ENCODE measurements at regions not wholly inside any gene's neighbourhood (a gene's known extent, or its start where the extent isn't known, plus 50 kb on each side); places are given as distances from the start of the nearest gene placed in this dataset.

DNA sequence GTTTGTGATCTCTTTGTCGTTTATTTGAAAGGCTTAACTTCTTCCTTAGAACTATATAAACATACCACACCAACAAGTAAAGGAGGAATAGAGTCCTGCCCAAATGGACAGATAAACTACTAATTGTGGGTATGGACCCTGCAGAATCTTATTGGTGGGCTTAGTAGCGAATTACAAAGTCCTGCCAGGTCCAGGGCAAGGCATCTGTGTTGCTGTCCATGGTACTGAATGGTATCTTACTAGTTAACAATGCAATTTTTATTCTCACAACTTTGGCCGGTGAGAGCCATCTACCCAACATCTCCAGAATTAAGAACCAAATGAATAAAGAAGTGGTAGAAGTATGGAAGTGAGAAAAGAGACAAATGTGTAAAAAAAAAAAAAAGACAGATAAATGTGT lies 1782.4 kb upstream of the WWC1 start:
- Mint-ChIP-seq H3K4me1 (ENCODE audit: low read depth) (no peaks in the 10 kb centered on the region), H3K9me3 (peaks cover 24% of the 10 kb centered on the region), H3K27me3 (ENCODE audit: low read depth) (no peaks in the 10 kb centered on the region), H3K36me3 (ENCODE audit: low read depth) (no peaks in the 10 kb centered on the region), H3K27ac (no peak overlapping the region), H3K4me3 (no peak overlapping the region)
- DNase-seq (ENCODE audit: low spot score) = no peak

GRCh38 chr5:166517976-166518375 lies 1773.5 kb upstream of the WWC1 start:
- Mint-ChIP-seq H3K27me3 (ENCODE audit: low read depth) (no peaks in the 10 kb centered on the region), H3K4me1 (ENCODE audit: low read depth) (no peaks in the 10 kb centered on the region), H3K4me3 (no peak overlapping the region), H3K36me3 (ENCODE audit: low read depth) (no peaks in the 10 kb centered on the region), H3K27ac (no peak overlapping the region), H3K9me3 (peaks cover 27% of the 10 kb centered on the region)
- no peak for DNase-seq (ENCODE audit: low spot score)

DNA sequence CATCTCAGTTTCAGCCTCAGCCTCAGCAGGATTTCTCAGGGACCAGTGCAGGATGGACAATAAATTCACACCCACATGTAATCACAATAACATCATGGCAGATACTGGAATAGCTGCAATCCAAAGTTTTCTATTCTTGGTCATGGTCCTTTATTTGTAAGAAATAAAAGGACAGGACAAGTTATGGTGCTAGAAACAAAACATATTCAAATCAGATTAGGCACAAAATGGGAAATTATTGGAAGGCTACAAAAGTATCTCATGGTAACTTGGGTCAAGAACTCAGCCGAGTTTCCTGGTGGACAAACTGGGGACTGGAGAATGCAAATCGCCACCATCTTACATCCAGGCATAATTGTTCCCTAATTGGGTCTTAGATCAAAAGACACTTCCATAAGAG lies 1768.2 kb upstream of the WWC1 start:
- Mint-ChIP-seq H3K27ac (no peak overlapping the region), H3K27me3 (ENCODE audit: low read depth) (no peaks in the 10 kb centered on the region), H3K4me1 (ENCODE audit: low read depth) (no peaks in the 10 kb centered on the region), H3K9me3 (peaks cover 36% of the 10 kb centered on the region), H3K4me3 (no peak overlapping the region), H3K36me3 (ENCODE audit: low read depth) (no peaks in the 10 kb centered on the region)
- DNase-seq (ENCODE audit: low spot score) = no peak

DNA sequence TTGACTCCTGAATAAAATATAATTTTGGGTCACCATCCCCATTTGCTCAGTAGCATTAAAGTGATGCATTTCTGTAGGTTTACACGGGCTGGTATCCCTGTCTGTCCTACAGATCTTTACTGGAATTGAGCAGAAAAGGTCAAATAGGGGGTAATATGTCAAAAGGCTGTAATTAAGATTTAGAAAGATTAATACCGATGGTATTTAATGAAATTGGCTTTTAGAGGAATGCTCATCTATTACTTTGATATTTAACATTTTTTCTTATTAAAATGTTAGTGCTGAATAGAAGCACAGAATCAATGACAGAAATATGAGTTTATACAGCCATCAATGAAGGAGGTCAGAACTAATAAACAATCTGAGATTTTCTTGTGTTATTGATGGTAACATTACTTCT lies 1762.2 kb upstream of the WWC1 start:
- peaks cover 22% of the 10 kb centered on the region for H3K9me3 Mint-ChIP-seq
- H3K27me3 Mint-ChIP-seq (ENCODE audit: low read depth) = no peaks in the 10 kb centered on the region
- H3K36me3 Mint-ChIP-seq (ENCODE audit: low read depth) = no peaks in the 10 kb centered on the region
- H3K27ac Mint-ChIP-seq = no peak overlapping the region
- H3K4me3 Mint-ChIP-seq = no peak overlapping the region
- no peaks in the 10 kb centered on the region for H3K4me1 Mint-ChIP-seq (ENCODE audit: low read depth)
- DNase-seq (ENCODE audit: low spot score) = no peak

DNA sequence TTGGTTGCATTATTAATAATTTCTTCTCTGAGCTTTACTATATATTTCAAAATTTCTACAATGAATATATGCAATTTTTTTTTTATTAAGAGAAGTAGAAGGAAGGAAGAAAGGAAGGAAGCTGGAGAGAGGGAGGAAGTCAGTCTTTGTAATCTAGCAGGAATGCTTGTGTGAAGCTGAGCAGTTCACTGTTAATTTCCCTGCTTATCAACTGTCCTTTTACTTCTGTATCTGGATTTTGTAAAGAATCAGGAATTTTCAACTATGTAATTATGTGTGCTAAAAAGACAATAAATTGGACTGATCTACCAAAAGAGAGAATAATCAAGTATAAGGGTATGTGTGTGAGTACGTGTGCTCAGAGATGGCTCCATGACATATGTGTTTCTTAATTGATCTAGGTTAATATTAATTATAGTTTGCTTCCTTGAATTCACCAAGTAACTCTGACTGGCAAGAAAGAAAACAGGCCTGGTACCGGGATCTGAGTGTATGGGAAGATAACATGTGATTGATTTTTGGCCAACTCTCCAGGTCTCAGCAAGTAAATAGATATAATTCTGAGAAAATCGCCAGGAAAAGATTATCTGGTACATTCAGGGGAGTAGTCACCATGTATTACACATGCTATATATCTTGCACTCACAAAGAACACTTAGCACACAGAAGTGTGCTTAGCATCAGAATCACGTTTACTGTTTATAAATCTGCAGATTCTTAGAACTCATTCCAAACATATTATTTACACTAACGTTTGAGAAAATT lies 1758.8 kb upstream of the WWC1 start:
- no peak overlapping the region for H3K4me3 Mint-ChIP-seq
- peaks cover 10% of the 10 kb centered on the region for H3K9me3 Mint-ChIP-seq

GRCh38 chr5:166535641-166536040 lies 1755.8 kb upstream of the WWC1 start:
- no peaks in the 10 kb centered on the region for H3K4me1 Mint-ChIP-seq (ENCODE audit: low read depth)
- H3K27ac Mint-ChIP-seq = no peak overlapping the region
- no peaks in the 10 kb centered on the region for H3K27me3 Mint-ChIP-seq (ENCODE audit: low read depth)
- H3K9me3 Mint-ChIP-seq = peaks cover 13% of the 10 kb centered on the region
- no peak for DNase-seq (ENCODE audit: low spot score)
- no peaks in the 10 kb centered on the region for H3K36me3 Mint-ChIP-seq (ENCODE audit: low read depth)
- no peak overlapping the region for H3K4me3 Mint-ChIP-seq

More for the DNA sequence above, 1758.8 kb upstream of the WWC1 start:
- Mint-ChIP-seq H3K27ac (no peak overlapping the region), H3K4me1 (ENCODE audit: low read depth) (no peaks in the 10 kb centered on the region), H3K27me3 (ENCODE audit: low read depth) (no peaks in the 10 kb centered on the region), H3K36me3 (ENCODE audit: low read depth) (no peaks in the 10 kb centered on the region)
- no peak for DNase-seq (ENCODE audit: low spot score)

DNA sequence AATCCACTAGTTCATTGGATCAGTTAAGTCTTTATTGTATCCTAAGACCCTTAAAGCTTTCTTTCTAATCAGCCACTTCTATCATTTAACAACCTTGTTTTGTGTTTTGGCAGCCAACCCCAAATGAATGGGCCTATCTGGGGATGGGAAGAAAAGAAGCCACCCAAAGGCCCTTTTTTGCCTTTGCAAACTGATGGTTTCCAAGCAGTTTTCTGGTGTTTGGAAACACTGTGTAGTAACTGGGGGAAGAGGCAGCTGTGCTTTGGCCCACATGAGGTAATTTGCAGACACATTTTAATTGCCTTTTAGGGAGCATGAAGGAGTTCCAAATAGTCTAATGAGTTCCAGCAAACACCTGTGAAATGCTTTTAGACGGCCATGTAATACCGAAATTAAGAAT lies 1751.3 kb upstream of the WWC1 start:
- Mint-ChIP-seq H3K27ac (no peak overlapping the region), H3K9me3 (peaks cover 16% of the 10 kb centered on the region), H3K4me3 (no peak overlapping the region), H3K27me3 (ENCODE audit: low read depth) (no peaks in the 10 kb centered on the region), H3K36me3 (ENCODE audit: low read depth) (no peaks in the 10 kb centered on the region), H3K4me1 (ENCODE audit: low read depth) (no peaks in the 10 kb centered on the region)
- no peak for DNase-seq (ENCODE audit: low spot score)

DNA sequence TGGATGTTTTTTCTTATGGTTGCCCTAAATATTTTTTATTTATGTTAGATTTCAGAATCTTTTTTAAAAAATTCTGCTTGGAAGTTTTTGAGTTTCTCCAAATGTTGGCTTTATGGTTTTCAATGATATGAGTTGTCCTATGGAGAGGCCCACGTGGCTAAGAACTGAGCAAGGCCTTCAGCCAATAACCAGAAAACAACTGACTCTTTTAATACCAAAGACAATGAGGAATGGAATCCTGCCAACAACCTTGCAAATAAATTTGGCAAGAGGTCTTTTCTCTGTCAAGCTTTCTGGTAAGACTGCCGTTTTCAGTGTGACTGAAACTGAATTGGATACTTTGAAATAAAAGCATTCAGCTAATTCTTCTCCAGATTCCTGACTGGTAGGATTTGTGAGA lies 1740.1 kb upstream of the WWC1 start:
- no peak for DNase-seq (ENCODE audit: low spot score)
- Mint-ChIP-seq H3K4me3 (no peak overlapping the region), H3K36me3 (ENCODE audit: low read depth) (no peaks in the 10 kb centered on the region), H3K27ac (no peak overlapping the region), H3K27me3 (ENCODE audit: low read depth) (no peaks in the 10 kb centered on the region), H3K4me1 (ENCODE audit: low read depth) (no peaks in the 10 kb centered on the region), H3K9me3 (peaks cover 37% of the 10 kb centered on the region)

- H3K27ac Mint-ChIP-seq = no peak overlapping the region
- no peak overlapping the region for H3K4me3 Mint-ChIP-seq
- no peak for DNase-seq (ENCODE audit: low spot score)
- H3K27me3 Mint-ChIP-seq (ENCODE audit: low read depth) = no peaks in the 10 kb centered on the region
- no peaks in the 10 kb centered on the region for H3K4me1 Mint-ChIP-seq (ENCODE audit: low read depth)
- no peaks in the 10 kb centered on the region for H3K36me3 Mint-ChIP-seq (ENCODE audit: low read depth)
- peaks cover 40% of the 10 kb centered on the region for H3K9me3 Mint-ChIP-seq
These were observed 1737.7 kb upstream of the WWC1 start for GRCh38 chr5:166553778-166554177.

DNA sequence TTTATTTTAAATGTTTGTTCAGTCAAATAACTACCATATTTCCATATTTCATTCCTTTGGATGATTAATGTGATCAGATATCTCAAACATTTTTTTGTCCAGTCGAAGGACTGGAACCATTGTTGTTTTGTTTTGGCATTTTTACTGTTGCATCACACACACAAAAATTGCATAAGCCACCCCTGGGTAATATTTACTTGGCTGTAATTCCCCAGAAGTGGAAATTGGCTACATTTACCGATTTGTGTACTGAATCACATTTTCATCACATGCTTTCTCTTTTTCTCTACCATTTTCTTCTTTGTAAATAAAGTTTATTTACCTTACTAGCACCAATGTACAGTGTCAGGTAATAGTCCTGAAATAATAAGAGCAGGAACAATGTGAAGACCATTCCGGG lies 1729.7 kb upstream of the WWC1 start:
- Mint-ChIP-seq H3K4me1 (ENCODE audit: low read depth) (no peaks in the 10 kb centered on the region), H3K27ac (no peak overlapping the region), H3K36me3 (ENCODE audit: low read depth) (no peaks in the 10 kb centered on the region), H3K27me3 (ENCODE audit: low read depth) (no peaks in the 10 kb centered on the region), H3K4me3 (no peak overlapping the region), H3K9me3 (peaks cover 36% of the 10 kb centered on the region)
- DNase-seq (ENCODE audit: low spot score) = no peak

GRCh38 chr5:166562246-166562645 lies 1729.2 kb upstream of the WWC1 start:
- Mint-ChIP-seq H3K36me3 (ENCODE audit: low read depth) (no peaks in the 10 kb centered on the region), H3K4me3 (no peak overlapping the region), H3K27ac (no peak overlapping the region), H3K4me1 (ENCODE audit: low read depth) (no peaks in the 10 kb centered on the region), H3K27me3 (ENCODE audit: low read depth) (no peaks in the 10 kb centered on the region), H3K9me3 (peaks cover 36% of the 10 kb centered on the region)
- no peak for DNase-seq (ENCODE audit: low spot score)

DNA sequence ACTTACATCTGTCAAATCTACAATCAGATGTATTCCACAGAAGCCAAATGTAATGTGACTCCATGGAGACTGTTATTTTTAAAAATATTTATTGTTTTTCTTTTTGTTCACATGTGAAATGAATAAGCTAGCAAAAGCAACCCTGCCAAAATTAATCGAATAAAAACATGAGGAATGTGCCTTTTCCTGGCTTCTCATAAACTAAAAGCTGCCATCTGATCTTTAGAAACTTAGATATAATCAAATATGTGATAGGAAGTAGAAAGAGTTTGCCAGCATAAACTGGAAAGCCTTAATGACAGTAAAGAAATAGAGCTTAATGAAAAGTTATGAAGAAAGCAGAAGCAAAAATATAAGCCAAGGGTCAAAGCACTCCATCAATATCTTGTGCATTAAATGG lies 1724.7 kb upstream of the WWC1 start:
- H3K4me3 Mint-ChIP-seq = no peak overlapping the region
- H3K9me3 Mint-ChIP-seq = peaks cover 29% of the 10 kb centered on the region
- H3K36me3 Mint-ChIP-seq (ENCODE audit: low read depth) = no peaks in the 10 kb centered on the region
- H3K27me3 Mint-ChIP-seq (ENCODE audit: low read depth) = no peaks in the 10 kb centered on the region
- no peaks in the 10 kb centered on the region for H3K4me1 Mint-ChIP-seq (ENCODE audit: low read depth)
- no peak overlapping the region for H3K27ac Mint-ChIP-seq
- no peak for DNase-seq (ENCODE audit: low spot score)

DNA sequence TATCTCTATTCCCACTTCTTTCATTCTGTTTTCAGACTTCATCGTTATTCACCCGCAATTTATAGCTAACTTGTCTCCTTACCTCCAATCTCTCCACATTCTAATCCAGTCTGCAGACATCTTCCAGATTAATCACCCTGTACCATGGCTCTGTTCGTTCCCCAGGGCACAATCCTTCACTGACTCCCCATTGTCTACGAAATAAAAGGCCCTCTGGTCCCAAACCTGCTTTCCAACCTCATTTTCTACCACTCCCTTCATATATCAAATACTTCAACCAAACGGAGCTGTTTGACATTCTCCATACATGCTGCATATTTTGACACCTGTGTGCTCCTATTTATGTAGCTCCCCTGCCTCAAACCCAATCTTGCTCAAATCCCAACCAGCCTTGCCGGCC lies 1720.6 kb upstream of the WWC1 start:
- H3K9me3 Mint-ChIP-seq = peaks cover 32% of the 10 kb centered on the region

GRCh38 chr5:166571668-166572067 lies 1719.8 kb upstream of the WWC1 start:
- no peak for DNase-seq (ENCODE audit: low spot score)

More for the DNA sequence above, 1720.6 kb upstream of the WWC1 start:
- no peak overlapping the region for H3K27ac Mint-ChIP-seq
- H3K4me1 Mint-ChIP-seq (ENCODE audit: low read depth) = no peaks in the 10 kb centered on the region
- H3K4me3 Mint-ChIP-seq = no peak overlapping the region
- no peaks in the 10 kb centered on the region for H3K27me3 Mint-ChIP-seq (ENCODE audit: low read depth)
- H3K36me3 Mint-ChIP-seq (ENCODE audit: low read depth) = no peaks in the 10 kb centered on the region
- DNase-seq (ENCODE audit: low spot score) = no peak

GRCh38 chr5:166576323-166576722 lies 1715.1 kb upstream of the WWC1 start:
- Mint-ChIP-seq H3K27me3 (ENCODE audit: low read depth) (no peaks in the 10 kb centered on the region), H3K36me3 (ENCODE audit: low read depth) (no peaks in the 10 kb centered on the region), H3K4me3 (no peak overlapping the region), H3K9me3 (peaks cover 25% of the 10 kb centered on the region), H3K4me1 (ENCODE audit: low read depth) (no peaks in the 10 kb centered on the region), H3K27ac (no peak overlapping the region)
- no peak for DNase-seq (ENCODE audit: low spot score)

More at GRCh38 chr5:166571668-166572067, 1719.8 kb upstream of the WWC1 start:
- no peaks in the 10 kb centered on the region for H3K36me3 Mint-ChIP-seq (ENCODE audit: low read depth)
- no peaks in the 10 kb centered on the region for H3K27me3 Mint-ChIP-seq (ENCODE audit: low read depth)
- no peak overlapping the region for H3K27ac Mint-ChIP-seq
- H3K4me3 Mint-ChIP-seq = no peak overlapping the region
- peaks cover 32% of the 10 kb centered on the region for H3K9me3 Mint-ChIP-seq
- H3K4me1 Mint-ChIP-seq (ENCODE audit: low read depth) = no peaks in the 10 kb centered on the region
